HG03432 (cell line): ENCODE measurements at regions not wholly inside any gene's neighbourhood (a gene's known extent, or its start where the extent isn't known, plus 50 kb on each side); places are given as distances from the start of the nearest gene placed in this dataset.
"Not testable (repeated sequence)": the region's sequence is repeated elsewhere in the genome, so short reads cannot be mapped to it uniquely, and the experiment has no call there.

ENCODE experiments used
- ATAC-seq: cut with Tn5 transposase; IDR thresholded peaks from one replicate; pipeline ENCODE4 v1.9.1; 2021; ENCODE audit warnings: mild to moderate bottlenecking, moderate library complexity; ENCODE audit not compliant: unreplicated experiment

DNA sequence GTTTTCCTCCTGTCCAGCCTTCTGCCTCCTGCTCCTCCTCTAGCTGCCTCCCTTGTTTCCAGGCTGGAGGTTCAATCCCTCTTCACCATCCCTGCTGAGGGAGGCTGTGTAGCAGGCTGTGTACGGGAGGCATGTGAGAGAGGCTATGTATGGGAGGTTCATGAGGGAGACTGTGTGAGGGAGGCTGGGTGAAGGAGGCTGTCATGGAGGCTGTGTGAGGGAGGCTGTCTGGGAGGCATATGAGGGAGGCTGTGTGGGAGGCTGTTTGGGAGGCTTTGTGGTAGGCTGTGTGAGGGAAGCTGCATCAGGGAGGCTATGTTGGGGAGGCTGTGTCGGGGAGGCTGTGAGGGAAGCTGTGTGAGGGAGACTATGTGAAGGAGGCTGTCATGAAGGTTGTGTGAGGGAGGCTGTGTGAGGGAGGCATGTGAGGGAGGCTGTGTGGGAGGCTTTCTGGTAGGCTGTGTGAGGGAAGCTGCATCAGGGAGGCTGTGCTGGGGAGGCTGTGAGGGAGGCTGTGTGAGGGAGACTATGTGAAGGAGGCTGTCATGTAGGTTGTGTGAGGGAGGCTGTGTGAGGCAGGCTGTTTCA, 123.7 kb upstream of the RNF32 start:
- no peak for ATAC-seq

DNA sequence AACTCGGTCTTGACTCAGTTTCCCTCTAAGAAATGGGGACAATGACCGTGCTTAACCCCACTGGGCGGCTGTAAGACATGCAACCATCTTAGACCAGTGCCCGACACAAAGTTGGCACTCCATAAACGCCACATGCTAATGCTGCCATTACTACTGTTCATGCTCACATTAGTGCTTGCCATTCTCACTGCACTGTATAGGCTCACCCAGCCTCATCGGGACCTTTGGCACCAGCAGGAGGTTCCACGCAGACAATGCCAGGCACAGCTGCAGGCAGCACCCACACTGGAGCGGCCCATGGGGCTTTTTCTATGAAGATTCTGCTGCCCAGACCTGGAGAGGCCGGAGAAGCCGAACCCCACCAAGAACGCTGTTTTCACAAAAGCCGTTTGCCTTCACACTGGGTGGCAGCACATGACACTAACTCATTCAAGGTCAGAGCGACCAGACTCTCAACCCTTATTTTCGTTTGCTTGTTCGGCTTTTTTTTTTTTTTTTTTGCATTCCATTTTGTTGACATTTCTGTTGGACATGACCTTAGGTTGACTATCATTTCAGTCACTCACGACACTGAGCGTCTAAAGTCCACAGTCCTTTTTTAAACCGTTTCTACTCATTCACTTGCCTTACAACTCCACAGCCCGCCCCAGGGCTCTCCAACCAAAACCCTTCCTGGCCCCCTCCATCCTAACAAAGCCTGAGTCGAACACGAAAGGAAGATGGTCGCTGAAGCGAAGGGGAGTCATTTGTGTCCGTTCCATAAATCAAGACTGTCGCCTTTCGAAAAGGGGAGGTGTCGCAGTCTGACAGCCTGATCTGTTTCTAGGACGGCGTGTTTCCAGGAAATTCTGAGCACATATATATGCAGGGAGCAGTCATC, 124.4 kb upstream of the RNF32 start:
- ATAC-seq, result no peak

GRCh38 chr7:156514851-156515250, 125.7 kb upstream of the RNF32 start:
- ATAC-seq, result no peak

DNA sequence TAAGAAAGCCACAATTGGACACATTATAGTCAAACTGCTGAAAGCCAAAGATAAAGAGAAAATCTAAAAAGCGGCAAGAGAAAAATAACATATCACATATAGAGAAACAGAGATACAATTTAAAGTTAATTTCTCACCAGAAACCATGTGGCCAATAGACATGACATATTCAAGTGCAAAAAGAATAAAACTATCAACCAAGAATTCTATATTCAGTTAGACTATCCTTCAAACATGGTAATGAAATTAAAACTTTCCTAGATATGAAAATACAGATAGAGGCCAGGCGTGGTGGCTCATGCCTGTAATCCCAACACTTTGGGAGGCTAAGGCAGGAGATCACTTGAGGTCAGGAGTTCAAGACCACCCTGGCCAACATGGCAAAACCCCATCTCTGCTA, 129.1 kb upstream of the RNF32 start:
- no peak for ATAC-seq

- ATAC-seq, result no peak
These were observed 129.6 kb upstream of the RNF32 start for GRCh38 chr7:156510966-156511365.

GRCh38 chr7:156509216-156509615, 131.4 kb upstream of the RNF32 start:
- ATAC-seq, result no peak

GRCh38 chr7:156505876-156506275, 134.7 kb upstream of the RNF32 start:
- ATAC-seq, result no peak

DNA sequence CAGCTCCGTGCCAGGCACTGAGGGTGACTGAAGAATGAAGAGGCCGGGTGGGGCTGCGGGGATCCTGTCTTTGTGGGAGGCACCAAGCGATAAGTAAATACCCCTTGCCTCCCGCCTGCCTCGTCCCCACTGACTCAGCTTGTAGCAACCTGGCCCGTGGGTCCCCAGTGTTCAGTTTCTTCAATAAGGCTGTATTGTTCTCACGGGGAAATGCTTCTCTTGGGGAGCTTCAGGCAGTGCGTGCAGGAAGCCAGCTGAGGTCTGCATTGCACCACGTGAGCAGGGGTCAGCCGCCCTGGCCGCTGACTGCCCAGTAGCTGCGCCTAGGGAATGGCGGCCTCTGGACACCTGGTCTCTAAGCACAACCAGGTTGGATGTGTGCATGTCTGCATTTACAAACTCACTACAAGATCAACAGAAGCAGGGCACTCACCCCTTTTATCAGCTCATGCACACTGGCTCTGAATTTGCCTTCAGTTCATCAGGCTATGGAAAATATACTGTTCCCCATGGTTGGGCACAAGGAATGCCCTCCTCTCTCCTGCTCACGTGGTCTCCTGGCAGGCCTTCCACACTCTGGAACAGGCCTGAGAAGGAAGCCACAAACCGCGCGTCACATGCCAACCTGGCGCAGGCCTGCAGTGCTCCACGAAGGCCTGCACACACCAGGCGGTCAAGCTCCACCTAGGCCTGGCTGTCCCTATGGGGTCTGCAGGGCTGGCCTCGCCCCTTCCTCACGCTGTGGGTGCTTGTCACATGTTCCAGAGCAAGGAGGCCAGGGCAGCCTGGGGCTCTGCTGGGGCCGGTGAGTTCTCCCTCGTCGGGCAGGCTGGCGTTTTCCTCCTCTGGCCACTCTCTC, 135.7 kb upstream of the RNF32 start:
- ATAC-seq, result no peak

- ATAC-seq, result no peak
These were observed 136.6 kb upstream of the RNF32 start for GRCh38 chr7:156504006-156504405.

GRCh38 chr7:156503196-156503595, 137.4 kb upstream of the RNF32 start:
- no peak for ATAC-seq

GRCh38 chr7:156501815-156502214, 138.8 kb upstream of the RNF32 start:
- not testable (repeated sequence) for ATAC-seq

- no peak for ATAC-seq
These were observed 141.2 kb upstream of the RNF32 start for GRCh38 chr7:156499247-156499881.

DNA sequence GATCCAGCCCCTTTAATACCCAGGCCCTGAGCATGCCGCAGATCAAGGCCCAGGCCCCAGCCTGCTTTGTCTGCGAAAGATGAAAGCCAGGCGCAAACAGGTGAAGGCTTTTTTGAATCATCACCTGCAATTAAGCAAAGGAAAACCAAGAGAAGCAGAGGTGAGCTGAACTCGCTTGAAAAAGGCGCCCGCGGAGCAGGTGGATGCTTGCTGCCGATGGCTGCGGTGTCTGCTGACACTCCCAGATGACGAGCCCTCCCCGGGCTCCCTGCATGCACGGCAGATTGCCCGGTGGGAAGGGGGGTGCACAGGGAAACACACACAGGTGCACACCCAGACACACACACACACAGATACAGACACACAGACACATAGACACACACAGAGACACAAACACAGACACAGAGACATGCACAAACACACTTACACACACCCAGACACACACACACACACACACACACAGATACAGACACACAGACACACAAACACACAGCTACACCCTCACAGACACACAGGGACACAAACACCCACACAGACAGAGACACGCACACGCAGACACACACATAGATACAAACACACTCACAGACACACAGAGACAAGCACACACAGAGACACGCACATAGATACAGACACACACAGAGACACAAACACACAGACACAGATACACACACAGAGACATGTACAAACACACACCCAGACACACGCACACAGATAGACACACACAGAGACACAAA, 142.6 kb upstream of the RNF32 start:
- no peak for ATAC-seq

DNA sequence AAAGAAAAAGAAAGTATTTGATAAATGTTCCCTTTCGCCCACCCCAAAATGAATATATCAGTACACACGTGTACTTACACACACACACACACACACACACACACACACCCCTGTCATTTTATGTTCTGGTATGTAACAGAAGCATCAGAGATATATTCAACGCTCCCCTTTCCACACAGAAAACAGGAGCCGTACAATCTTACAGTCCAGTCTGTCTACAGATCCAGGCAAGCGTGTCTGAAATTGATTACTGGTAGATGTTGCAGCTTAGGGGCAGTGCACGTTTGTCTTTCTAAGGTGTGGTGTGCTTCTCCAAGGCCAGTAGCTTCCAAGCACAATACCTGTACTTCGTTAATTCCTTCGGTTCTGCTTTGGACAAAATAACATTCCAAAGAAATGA, 143.7 kb upstream of the RNF32 start:
- no peak for ATAC-seq

DNA sequence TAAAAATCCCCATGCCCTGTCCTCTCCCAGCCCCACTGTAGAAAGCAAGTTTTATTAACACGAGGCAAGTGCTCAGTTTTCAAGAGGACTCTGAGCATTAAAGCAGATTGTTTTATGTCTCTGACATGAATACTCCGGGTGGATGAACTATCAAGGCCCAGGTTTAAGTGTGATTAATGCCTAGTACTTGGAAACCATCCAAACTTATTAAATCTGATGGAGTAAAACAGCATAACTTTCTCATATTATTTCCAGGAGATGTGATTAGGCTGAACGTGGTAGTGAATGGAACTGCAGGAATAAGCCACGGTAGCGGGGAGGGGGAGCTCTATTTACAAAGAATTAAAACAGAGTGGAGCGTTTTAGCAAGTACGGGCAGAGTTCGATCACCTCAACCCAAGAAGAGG, 144.2 kb upstream of the RNF32 start:
- ATAC-seq, result no peak

DNA sequence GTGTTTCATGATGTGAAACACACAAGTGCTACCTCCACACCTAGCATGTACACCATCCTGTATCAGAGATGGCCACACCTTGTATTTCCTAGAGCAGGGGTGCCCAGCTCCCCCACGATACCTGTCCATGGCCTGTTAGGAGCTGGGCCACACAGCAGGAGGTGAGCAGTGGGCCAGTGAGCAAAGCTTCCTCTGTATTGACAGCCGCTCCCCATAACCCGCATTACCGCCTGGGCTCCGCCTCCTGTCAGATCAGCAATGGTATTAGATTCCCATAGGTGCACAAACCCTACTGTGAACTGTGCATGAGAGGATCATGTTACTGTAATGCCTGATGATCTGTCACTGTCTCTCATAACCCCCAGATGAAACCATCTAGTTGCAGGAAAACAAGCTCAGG, 145.6 kb upstream of the RNF32 start:
- ATAC-seq, result no peak

DNA sequence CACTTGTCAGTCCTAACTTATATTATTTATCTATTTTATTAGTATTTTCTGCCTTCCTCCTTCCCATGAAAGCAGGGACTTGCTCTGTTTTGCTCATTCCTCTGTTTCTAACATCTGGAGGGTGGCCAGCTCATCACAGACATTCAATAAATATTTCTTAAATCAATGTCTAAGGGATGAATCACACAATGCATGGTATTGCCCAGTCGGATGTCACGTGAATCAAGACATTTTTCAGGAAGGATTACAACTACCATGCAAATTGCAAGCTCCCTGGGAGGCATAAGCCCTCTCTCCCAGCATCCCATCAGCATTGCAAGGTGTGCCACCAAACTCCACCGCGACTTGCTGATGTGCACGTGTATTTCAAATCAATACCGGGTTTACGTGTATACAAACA, 146.6 kb upstream of the RNF32 start:
- ATAC-seq, result no peak

DNA sequence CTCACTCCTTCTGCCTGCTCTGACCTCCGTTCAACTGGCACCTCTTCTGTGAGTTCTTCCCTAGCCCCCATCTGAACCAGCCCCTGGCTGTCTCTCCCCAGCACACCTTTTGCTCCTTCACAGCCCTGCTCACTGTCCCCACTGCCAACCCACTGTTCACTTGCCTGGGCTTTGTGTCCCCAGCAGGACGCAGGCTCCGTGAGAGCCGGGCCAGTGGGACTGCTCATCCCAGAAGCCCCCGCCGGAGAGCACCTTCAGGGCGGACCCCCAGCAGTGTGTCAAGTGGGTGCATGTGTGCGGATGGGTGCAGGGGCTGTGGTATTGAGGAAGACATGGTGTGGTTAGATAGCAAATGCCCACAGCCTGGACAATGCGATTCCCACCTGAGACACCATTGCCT, 148.4 kb upstream of the RNF32 start:
- ATAC-seq, result no peak

DNA sequence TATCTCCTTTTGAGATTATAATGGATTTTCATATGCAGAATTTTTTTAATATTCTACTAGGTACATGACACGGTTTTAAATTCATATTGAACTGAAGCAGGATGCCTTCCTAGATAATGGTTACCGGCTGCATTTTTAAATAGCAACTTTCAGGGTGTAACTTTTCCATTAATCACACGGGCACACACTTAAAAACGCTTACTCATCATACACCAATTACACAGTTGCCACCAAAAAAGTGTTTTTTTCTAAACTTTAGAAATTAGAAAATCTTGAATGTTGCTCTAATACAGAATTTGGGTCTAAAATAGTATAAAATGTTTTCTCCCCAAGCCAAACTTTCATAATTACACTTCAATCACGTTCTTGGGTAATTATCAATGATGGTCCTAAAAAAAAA, 149.1 kb upstream of the RNF32 start:
- no peak for ATAC-seq

DNA sequence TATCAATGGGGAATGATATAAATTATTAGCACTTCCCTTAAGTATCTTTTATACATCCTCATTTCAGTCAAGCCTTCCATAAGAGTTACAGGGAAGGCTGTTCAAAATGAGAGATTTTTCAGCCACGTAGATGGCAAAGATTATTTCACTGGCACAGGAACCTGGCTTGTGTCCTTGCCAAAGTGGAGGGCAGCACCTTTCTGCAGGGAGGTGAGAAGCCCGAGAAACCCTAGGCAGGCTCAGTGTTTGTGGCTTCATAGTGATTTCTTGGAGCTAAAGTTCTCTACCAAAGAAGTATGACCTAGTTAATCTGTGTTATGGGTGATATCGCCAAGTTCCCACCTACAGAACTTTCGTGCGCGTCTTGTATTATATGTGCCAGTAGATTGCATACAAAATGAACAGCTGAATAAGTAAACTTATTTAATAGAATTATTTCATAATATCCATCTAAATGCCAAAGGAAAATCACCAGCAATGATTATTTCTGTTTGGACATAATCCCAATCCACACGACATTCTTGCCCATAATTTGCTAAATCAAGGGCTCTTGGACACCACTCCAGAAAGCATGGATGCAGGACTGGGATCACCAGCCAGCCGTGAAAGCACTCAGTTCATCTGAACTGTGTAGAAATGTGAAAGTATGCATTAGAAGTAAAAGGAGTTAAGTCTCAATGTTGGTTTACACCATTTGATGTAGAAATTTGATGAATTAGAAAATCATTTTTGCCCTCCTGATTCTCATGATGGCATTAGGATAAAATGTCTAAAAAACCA, 150.4 kb upstream of the RNF32 start:
- ATAC-seq, result no peak
